Endodermal cell (in vitro differentiated cells): ENCODE measurements at regions not wholly inside any gene's neighbourhood (a gene's known extent, or its start where the extent isn't known, plus 50 kb on each side); places are given as distances from the start of the nearest gene placed in this dataset.
A peak's percentile ranks its signal among the peaks of the same experiment; 100 is the strongest.

ENCODE experiments used
- DNase-seq: peaks from one replicate; pipeline ENCODE4 v3.0.0-alpha.2; 2017
- H3K27ac ChIP-seq: 2 replicates; pipeline ENCODE4 v1.5.1; 2013; ENCODE audit warnings: mild to moderate bottlenecking, low read depth, low read length, moderate library complexity
- H3K27me3 ChIP-seq: 2 replicates; pipeline ENCODE4 v1.6.1; 2013; ENCODE audit warnings: mild to moderate bottlenecking, low read length, moderate library complexity; ENCODE audit not compliant: insufficient read depth, control insufficient read depth, poor library complexity, severe bottlenecking
- H3K36me3 ChIP-seq: 2 replicates; pipeline ENCODE4 v1.7.0; 2013; ENCODE audit warnings: mild to moderate bottlenecking, low read length, moderate library complexity; ENCODE audit not compliant: control insufficient read depth, insufficient read depth
- H3K4me1 ChIP-seq: one replicate; pipeline ENCODE4 v1.7.0; 2013; ENCODE audit warnings: low read length; ENCODE audit not compliant: control insufficient read depth, insufficient read depth
- H3K4me3 ChIP-seq: 2 replicates; pipeline ENCODE4 v1.5.1; 2013; ENCODE audit warnings: mild to moderate bottlenecking, low read length, moderate library complexity
- H3K9ac ChIP-seq: 2 replicates; pipeline ENCODE4 v1.6.1; 2013; ENCODE audit warnings: mild to moderate bottlenecking, low read length, moderate library complexity; ENCODE audit not compliant: poor library complexity, severe bottlenecking; ENCODE audit errors: extremely low read depth
- H3K9me3 ChIP-seq: 2 replicates; pipeline ENCODE4 v1.6.1; 2013; ENCODE audit warnings: mild to moderate bottlenecking, low read length, moderate library complexity; ENCODE audit not compliant: control insufficient read depth
- H3K27ac Mint-ChIP-seq: 2 replicates; pipeline ENCODE4 v1.8.0; 2020; ENCODE audit warnings: mixed read lengths
- H3K27me3 Mint-ChIP-seq: 2 replicates; pipeline ENCODE4 v1.8.0; 2021; ENCODE audit warnings: mild to moderate bottlenecking, mixed read lengths; ENCODE audit not compliant: insufficient read depth
- H3K36me3 Mint-ChIP-seq: 2 replicates; pipeline ENCODE4 v1.8.0; 2020; ENCODE audit warnings: low read depth, mixed read lengths
- H3K4me1 Mint-ChIP-seq: 2 replicates; pipeline ENCODE4 v1.8.0; 2020; ENCODE audit warnings: mixed read lengths
- H3K4me3 Mint-ChIP-seq: 2 replicates; pipeline ENCODE4 v1.8.0; 2020; ENCODE audit warnings: mild to moderate bottlenecking, moderate library complexity, mixed read lengths
- H3K9me3 Mint-ChIP-seq: 2 replicates; pipeline ENCODE4 v1.8.0; 2020; ENCODE audit warnings: mild to moderate bottlenecking, mixed read lengths
- CTCF ChIP-seq: fragments of 200-600 bp; sonication (generic); conservative IDR thresholded peaks from 2 replicates; pipeline ENCODE4 v1.5.0; 2021; ENCODE audit warnings: antibody characterized with exemption, mild to moderate bottlenecking
- WGBS, 2 experiments: methylation state at CpG; one replicate each; pipeline versions ENCODE4 v1.1.5 to v1.1.7; 2013; ENCODE audit warnings: missing lambda C conversion rate in 2 of 2, mixed read lengths in 1 of 2; ENCODE audit not compliant: insufficient coverage in 1 of 2, insufficient read length in 1 of 2; 5-methylcytosine and 5-hydroxymethylcytosine counted together

GRCh38 chr21:16974060-16974459, 538.8 kb upstream of the CXADR start:
- Histone ChIP-seq H3K9ac (no peak overlapping the region), H3K36me3 (no peaks in the 10 kb centered on the region), H3K27me3 (no peaks in the 10 kb centered on the region), H3K27ac (no peak overlapping the region), H3K9me3 (no peaks in the 10 kb centered on the region), H3K4me3 (no peak overlapping the region), H3K4me1 (peaks cover 4% of the 10 kb centered on the region)
- Mint-ChIP-seq H3K9me3 (no peaks in the 10 kb centered on the region), H3K4me1 (peaks cover 6% of the 10 kb centered on the region), H3K27me3 (no peaks in the 10 kb centered on the region), H3K27ac (no peak overlapping the region), H3K4me3 (no peak overlapping the region), H3K36me3 (no peaks in the 10 kb centered on the region)
- no peak for TF ChIP-seq CTCF
- no peak for DNase-seq
- 81 to 87% methylated on average over 4 to 6 of the region's 8 CpGs for WGBS, 2 experiments

- 67 to 90% methylated on average over 1 to 2 of the region's 2 CpGs for WGBS, 2 experiments
- no peaks in the 10 kb centered on the region for H3K9me3 ChIP-seq
- peaks cover 4% of the 10 kb centered on the region for H3K4me1 ChIP-seq
- no peak overlapping the region for H3K27ac Mint-ChIP-seq
- no peak for TF ChIP-seq CTCF
- peak overlapping the region; percentile 47 for H3K27ac ChIP-seq
- H3K9me3 Mint-ChIP-seq: no peaks in the 10 kb centered on the region
- peaks cover 6% of the 10 kb centered on the region for H3K4me1 Mint-ChIP-seq
- no peaks in the 10 kb centered on the region for H3K36me3 ChIP-seq
- no peaks in the 10 kb centered on the region for H3K27me3 ChIP-seq
- no peaks in the 10 kb centered on the region for H3K27me3 Mint-ChIP-seq
- H3K36me3 Mint-ChIP-seq: no peaks in the 10 kb centered on the region
- H3K4me3 Mint-ChIP-seq: no peak overlapping the region
- H3K4me3 ChIP-seq: no peak overlapping the region
- H3K9ac ChIP-seq: no peak overlapping the region
- no peak for DNase-seq
Observed at GRCh38 chr21:16976193-16976592, 536.6 kb upstream of the CXADR start.

- no peaks in the 10 kb centered on the region for H3K9me3 Mint-ChIP-seq
- no peak overlapping the region for H3K4me3 ChIP-seq
- peaks cover 4% of the 10 kb centered on the region for H3K4me1 ChIP-seq
- H3K27ac Mint-ChIP-seq: no peak overlapping the region
- no peaks in the 10 kb centered on the region for H3K36me3 Mint-ChIP-seq
- no peak for TF ChIP-seq CTCF
- H3K27me3 ChIP-seq: no peaks in the 10 kb centered on the region
- no peak overlapping the region for H3K9ac ChIP-seq
- H3K36me3 ChIP-seq: no peaks in the 10 kb centered on the region
- no peaks in the 10 kb centered on the region for H3K9me3 ChIP-seq
- no peak overlapping the region for H3K27ac ChIP-seq
- DNase-seq: no peak
- 87 to 100% methylated on average over 2 to 4 of the region's 4 CpGs for WGBS, 2 experiments
- H3K4me1 Mint-ChIP-seq: peaks cover 6% of the 10 kb centered on the region
- H3K4me3 Mint-ChIP-seq: no peak overlapping the region
- no peaks in the 10 kb centered on the region for H3K27me3 Mint-ChIP-seq
Observed at GRCh38 chr21:16978309-16978895, 534.4 kb upstream of the CXADR start.
